ENCODE measurements at regions not wholly inside any gene's neighbourhood (a gene's known extent, or its start where the extent isn't known, plus 50 kb on each side); places are given as distances from the start of the nearest gene placed in this dataset.

DNA sequence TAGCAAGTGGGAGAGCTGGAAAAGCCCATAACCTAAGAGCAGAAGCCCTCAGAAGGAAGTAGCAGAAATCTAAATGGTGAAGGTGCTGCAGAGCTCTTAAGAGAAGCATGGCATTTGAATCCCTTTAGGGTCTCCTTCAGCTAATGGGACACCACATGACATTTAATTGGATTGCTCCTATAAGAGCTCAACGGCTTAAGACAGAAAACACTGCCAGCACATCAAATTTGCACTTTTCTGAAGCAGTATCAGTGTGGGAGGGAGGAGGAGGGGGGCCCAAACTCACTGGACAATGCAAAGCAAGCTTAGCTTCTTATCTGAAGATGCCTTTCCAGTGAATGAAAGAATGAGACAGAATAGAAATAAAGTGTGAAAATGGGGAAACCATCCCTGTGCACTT lies 287.9 kb upstream of the MTNR1B start:
- TF ChIP-seq CTCF (IDR thresholded peaks at IDR 0.05) (no peak), POLR2A (IDR thresholded peaks at IDR 0.05) (no peak)
